ENCODE measurements at regions not wholly inside any gene's neighbourhood (a gene's known extent, or its start where the extent isn't known, plus 50 kb on each side); places are given as distances from the start of the nearest gene placed in this dataset.

GRCh38 chr12:115506822-115507559, 770.5 kb downstream of the MED13L start:
- DNase-seq (ENCODE audit: low spot score) = no peak

- no peak for DNase-seq (ENCODE audit: low spot score)
These were observed 772.9 kb downstream of the MED13L start for GRCh38 chr12:115504306-115505290.

- DNase-seq (ENCODE audit: low spot score) = no peak
These were observed 776.6 kb downstream of the MED13L start for GRCh38 chr12:115500872-115501271.

GRCh38 chr12:115495300-115495699, 782.2 kb downstream of the MED13L start:
- no peak for DNase-seq (ENCODE audit: low spot score)

DNA sequence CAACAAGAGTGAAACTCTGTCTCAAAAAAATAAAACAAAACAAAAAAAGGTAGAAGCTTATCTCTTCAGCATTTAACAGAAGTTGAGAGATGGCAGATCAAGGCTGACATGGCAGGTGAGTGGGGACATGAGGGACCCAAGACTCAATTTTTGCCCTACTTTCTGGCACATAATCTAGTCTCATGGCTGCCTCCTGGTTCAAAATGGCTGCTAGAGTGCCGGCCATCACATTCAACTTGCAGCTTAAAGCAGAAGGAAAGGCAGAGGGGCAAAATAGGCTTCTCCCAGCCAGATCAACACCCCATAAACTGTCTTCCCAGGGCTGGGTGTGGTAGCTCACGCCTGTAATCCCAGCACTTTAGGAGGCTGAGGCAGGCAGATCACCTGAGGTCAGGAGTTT, 784.9 kb downstream of the MED13L start:
- no peak for DNase-seq (ENCODE audit: low spot score)

DNA sequence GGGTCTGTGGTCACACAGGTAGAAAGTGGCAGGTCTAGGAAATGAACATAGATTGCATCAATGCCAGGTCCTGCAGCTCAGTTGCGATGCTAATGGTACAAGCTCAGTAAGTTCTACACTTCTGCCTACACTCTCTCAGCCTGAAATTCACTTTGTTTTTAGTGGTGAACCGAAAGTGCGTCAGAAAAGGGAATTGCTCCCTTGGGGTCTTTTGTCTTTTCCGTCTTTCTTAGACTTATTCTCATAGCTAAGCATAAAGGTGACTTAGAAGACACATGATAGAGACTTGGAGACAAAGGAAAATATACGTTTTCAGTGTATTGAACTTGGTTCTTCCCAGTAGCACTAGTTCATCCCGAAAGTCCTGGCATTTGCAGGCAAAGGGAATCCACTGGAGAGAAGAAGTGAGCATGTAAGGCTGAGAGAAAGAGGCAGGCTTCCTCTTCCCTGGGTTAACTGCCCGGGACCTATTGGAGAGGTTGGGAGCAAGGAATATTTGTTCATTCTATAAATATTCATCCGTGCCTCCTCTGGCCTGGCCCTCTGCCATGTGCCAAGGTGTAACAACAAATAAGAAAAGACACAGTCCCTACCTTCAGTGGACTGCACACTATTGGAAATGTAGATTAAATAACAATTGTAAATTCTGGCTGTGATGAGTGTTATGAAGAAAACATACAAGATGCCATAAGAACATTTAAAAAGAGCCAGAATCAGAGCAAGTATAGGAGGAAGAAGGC, 785.8 kb downstream of the MED13L start:
- no peak for DNase-seq (ENCODE audit: low spot score)

DNA sequence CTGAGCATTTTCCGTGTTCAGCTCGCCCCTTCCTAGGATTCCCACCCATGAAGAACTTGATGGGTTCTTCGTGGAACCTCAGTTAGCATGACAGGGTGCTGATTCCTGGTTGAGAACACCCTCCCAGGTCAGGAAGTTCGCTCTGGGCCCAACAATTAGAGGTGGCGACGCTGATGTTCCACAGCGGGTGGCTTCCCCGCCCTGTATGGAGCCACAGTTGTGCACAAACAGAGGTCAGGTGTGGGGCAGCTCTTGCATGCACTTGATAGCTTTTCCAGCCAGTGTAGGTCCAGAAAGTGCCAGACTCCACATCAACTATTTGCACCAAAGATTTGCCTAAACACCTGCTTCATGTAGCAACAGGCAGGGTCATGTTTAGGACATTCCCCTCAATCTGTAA, 788.2 kb downstream of the MED13L start:
- no peak for DNase-seq (ENCODE audit: low spot score)

DNA sequence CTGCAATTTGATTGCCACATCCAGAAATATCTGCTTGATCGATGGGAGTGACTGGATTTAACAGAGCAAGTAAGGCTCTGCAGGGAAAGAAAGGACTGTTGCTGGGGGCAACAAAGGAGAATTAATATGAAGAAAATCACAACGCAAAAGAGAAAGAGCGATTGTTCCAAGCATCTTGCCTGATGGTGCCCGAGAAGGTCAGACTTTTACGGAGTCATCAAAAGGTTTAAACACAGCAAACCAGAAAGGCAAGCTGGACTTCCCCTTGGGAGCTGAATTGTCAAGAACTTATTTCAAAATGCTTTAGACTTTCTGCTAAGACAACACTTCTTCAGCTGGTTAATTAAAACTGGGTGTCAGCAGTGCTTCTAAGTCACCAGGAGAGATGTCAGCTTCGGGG, 791.5 kb downstream of the MED13L start:
- peak; percentile 58 for DNase-seq (ENCODE audit: low spot score)

GRCh38 chr12:115485503-115485902, 792.0 kb downstream of the MED13L start:
- no peak for DNase-seq (ENCODE audit: low spot score)

- DNase-seq (ENCODE audit: low spot score) = no peak
These were observed 794.5 kb downstream of the MED13L start for GRCh38 chr12:115482943-115483342.

- no peak for DNase-seq (ENCODE audit: low spot score)
These were observed 796.4 kb downstream of the MED13L start for GRCh38 chr12:115481141-115481540.

GRCh38 chr12:115478505-115478904, 794.5 kb upstream of the TBX3 start:
- DNase-seq (ENCODE audit: low spot score) = no peak

- no peak for DNase-seq (ENCODE audit: low spot score)
These were observed 790.8 kb upstream of the TBX3 start for GRCh38 chr12:115474539-115475353.

DNA sequence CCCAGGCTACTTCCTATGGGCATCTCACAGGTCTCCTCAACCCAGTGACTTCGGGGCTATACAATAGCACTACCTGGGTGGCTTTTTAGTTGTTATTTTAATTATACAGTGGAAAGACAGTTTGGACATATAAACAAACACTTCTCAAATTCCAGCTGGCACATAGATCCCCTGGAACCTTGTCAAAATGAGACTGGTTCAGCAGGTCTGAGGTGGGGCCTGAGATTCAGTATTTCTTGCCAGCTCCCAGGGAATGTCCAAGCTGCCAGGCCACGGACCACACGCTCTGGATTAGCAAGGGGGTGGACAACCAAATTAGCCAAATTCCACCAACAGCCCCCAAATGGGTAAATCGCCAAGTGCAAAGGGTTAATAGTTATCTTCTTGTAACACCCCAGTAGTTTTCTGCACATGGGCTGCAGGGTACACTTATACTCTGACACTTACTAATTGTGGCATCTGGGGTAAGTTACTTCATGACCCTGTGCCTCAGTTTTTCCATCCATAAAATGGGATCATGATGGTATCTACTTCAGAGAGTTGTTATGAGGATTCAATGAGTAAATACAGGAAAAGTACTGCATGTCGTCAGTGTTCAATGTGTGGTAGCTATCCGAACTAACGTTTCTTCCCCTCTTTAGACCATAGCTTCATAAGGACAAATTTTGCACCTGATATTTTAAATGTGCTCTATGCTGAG, 789.4 kb upstream of the TBX3 start:
- no peak for DNase-seq (ENCODE audit: low spot score)

- DNase-seq (ENCODE audit: low spot score) = no peak
These were observed 788.9 kb upstream of the TBX3 start for GRCh38 chr12:115472852-115473251.

DNA sequence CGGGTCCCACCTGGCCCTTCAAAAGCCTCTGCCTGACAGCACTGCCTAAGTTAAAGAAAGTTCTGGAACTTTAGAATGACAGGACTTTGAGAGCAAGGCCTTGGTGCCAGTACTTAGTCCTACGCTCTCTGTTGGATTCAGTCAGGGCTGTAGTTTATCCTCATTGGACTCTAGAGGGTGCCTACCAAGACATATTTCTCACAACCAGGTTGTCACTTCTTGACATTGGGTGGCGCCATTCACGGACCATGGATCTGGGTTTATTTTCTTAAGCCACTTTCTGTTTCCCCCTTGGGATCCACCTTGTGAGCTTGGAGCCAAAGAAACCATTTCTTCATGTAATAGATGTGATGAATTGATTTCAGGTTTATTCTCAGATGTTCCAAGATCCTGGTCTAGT, 787.0 kb upstream of the TBX3 start:
- no peak for DNase-seq (ENCODE audit: low spot score)

- no peak for DNase-seq (ENCODE audit: low spot score)
These were observed 786.6 kb upstream of the TBX3 start for GRCh38 chr12:115470526-115470925.

GRCh38 chr12:115468087-115468510, 784.1 kb upstream of the TBX3 start:
- peak; percentile 19 for DNase-seq (ENCODE audit: low spot score)

DNA sequence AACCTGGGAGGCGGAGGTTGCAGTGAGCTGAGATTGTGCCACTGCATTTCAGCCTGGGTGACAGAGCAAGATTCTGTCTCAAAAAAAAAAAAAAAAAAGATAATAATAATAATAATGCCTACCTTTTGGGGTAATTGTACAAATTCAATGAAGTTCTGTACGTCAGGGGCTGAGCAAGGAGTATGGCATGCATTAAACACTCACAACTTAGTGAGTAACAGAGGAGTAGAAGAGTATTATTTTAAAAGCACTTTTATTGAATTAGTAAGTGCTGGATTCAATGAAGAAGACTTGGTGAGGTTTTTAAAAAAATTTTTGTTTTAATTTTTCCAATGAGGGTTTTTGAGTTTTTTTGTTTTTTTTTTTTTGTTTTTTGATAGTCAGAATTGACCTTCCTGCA, 783.6 kb upstream of the TBX3 start:
- DNase-seq (ENCODE audit: low spot score) = no peak

- DNase-seq (ENCODE audit: low spot score) = no peak
These were observed 782.1 kb upstream of the TBX3 start for GRCh38 chr12:115466076-115466475.

GRCh38 chr12:115464661-115465060, 780.7 kb upstream of the TBX3 start:
- no peak for DNase-seq (ENCODE audit: low spot score)
